ENCODE measurements at regions not wholly inside any gene's neighbourhood (a gene's known extent, or its start where the extent isn't known, plus 50 kb on each side); places are given as distances from the start of the nearest gene placed in this dataset.

GRCh38 chr1:185402930-185403329, 85.9 kb upstream of the IVNS1ABP start:
- H3K4me3 ChIP-seq (ENCODE audit: low read length) = no peak overlapping the region
- no peak overlapping the region for H3K4me2 ChIP-seq (ENCODE audit: low read length)
- TF ChIP-seq EZH2phosphoT487 (IDR thresholded peaks at IDR 0.05; ENCODE audit: borderline replicate concordance, low read length) = no peak
- TF ChIP-seq CTCF (IDR thresholded peaks at IDR 0.05; ENCODE audit: low read depth, low read length, poor library complexity, severe bottlenecking) = no peak
- H3K79me2 ChIP-seq (ENCODE audit: control insufficient read depth, low read length) = no peaks in the 10 kb centered on the region
- no peaks in the 10 kb centered on the region for H3K36me3 ChIP-seq (ENCODE audit: control insufficient read depth, low read length)
- H3K27ac ChIP-seq (ENCODE audit: low read depth, low read length) = no peak overlapping the region
- H3K4me1 ChIP-seq (ENCODE audit: control insufficient read depth, low read length) = no peaks in the 10 kb centered on the region
- H3F3A ChIP-seq (ENCODE audit: control insufficient read depth, insufficient read depth) = no peaks in the 10 kb centered on the region
- H3K9me2 ChIP-seq (replicated peaks; ENCODE audit: control insufficient read depth, low read length) = no peaks in the 10 kb centered on the region
- no peaks in the 10 kb centered on the region for H3K9me3 ChIP-seq (ENCODE audit: control insufficient read depth, insufficient read depth, low read length)
- no peaks in the 10 kb centered on the region for H4K20me1 ChIP-seq (ENCODE audit: control insufficient read depth, insufficient read depth, low read depth, low read length)
- no peaks in the 10 kb centered on the region for H3K27me3 ChIP-seq (ENCODE audit: control insufficient read depth, low read length)

- Histone ChIP-seq H4K20me1 (ENCODE audit: control insufficient read depth, insufficient read depth, low read depth, low read length) (no peaks in the 10 kb centered on the region), H3K27me3 (ENCODE audit: control insufficient read depth, low read length) (no peaks in the 10 kb centered on the region), H3K9me3 (ENCODE audit: control insufficient read depth, insufficient read depth, low read length) (no peaks in the 10 kb centered on the region), H3K4me2 (ENCODE audit: low read length) (no peak overlapping the region), H3F3A (ENCODE audit: control insufficient read depth, insufficient read depth) (no peaks in the 10 kb centered on the region), H3K79me2 (ENCODE audit: control insufficient read depth, low read length) (no peaks in the 10 kb centered on the region), H3K36me3 (ENCODE audit: control insufficient read depth, low read length) (no peaks in the 10 kb centered on the region), H3K4me3 (ENCODE audit: low read length) (no peak overlapping the region), H3K27ac (ENCODE audit: low read depth, low read length) (no peak overlapping the region), H3K9me2 (replicated peaks; ENCODE audit: control insufficient read depth, low read length) (no peaks in the 10 kb centered on the region), H3K4me1 (ENCODE audit: control insufficient read depth, low read length) (no peaks in the 10 kb centered on the region)
- TF ChIP-seq EZH2phosphoT487 (IDR thresholded peaks at IDR 0.05; ENCODE audit: borderline replicate concordance, low read length) = no peak
- no peak for TF ChIP-seq CTCF (IDR thresholded peaks at IDR 0.05; ENCODE audit: low read depth, low read length, poor library complexity, severe bottlenecking)
These were observed 84.0 kb upstream of the IVNS1ABP start for GRCh38 chr1:185401019-185401418.

- Histone ChIP-seq H3K36me3 (ENCODE audit: control insufficient read depth, low read length) (no peaks in the 10 kb centered on the region), H3K27ac (ENCODE audit: low read depth, low read length) (no peak overlapping the region), H3K4me3 (ENCODE audit: low read length) (no peak overlapping the region), H3K4me1 (ENCODE audit: control insufficient read depth, low read length) (no peaks in the 10 kb centered on the region), H3K79me2 (ENCODE audit: control insufficient read depth, low read length) (no peaks in the 10 kb centered on the region), H3K27me3 (ENCODE audit: control insufficient read depth, low read length) (no peaks in the 10 kb centered on the region), H3K9me2 (replicated peaks; ENCODE audit: control insufficient read depth, low read length) (no peaks in the 10 kb centered on the region), H3F3A (ENCODE audit: control insufficient read depth, insufficient read depth) (no peaks in the 10 kb centered on the region), H3K9me3 (ENCODE audit: control insufficient read depth, insufficient read depth, low read length) (no peaks in the 10 kb centered on the region), H3K4me2 (ENCODE audit: low read length) (no peak overlapping the region), H4K20me1 (ENCODE audit: control insufficient read depth, insufficient read depth, low read depth, low read length) (no peaks in the 10 kb centered on the region)
- no peak for TF ChIP-seq EZH2phosphoT487 (IDR thresholded peaks at IDR 0.05; ENCODE audit: borderline replicate concordance, low read length)
- no peak for TF ChIP-seq CTCF (IDR thresholded peaks at IDR 0.05; ENCODE audit: low read depth, low read length, poor library complexity, severe bottlenecking)
These were observed 83.0 kb upstream of the IVNS1ABP start for GRCh38 chr1:185400052-185400451.

GRCh38 chr1:185398599-185398998, 81.6 kb upstream of the IVNS1ABP start:
- no peaks in the 10 kb centered on the region for H3K79me2 ChIP-seq (ENCODE audit: control insufficient read depth, low read length)
- no peaks in the 10 kb centered on the region for H3K9me3 ChIP-seq (ENCODE audit: control insufficient read depth, insufficient read depth, low read length)
- H3K9me2 ChIP-seq (replicated peaks; ENCODE audit: control insufficient read depth, low read length) = no peaks in the 10 kb centered on the region
- no peaks in the 10 kb centered on the region for H4K20me1 ChIP-seq (ENCODE audit: control insufficient read depth, insufficient read depth, low read depth, low read length)
- no peaks in the 10 kb centered on the region for H3F3A ChIP-seq (ENCODE audit: control insufficient read depth, insufficient read depth)
- H3K27ac ChIP-seq (ENCODE audit: low read depth, low read length) = no peak overlapping the region
- H3K36me3 ChIP-seq (ENCODE audit: control insufficient read depth, low read length) = no peaks in the 10 kb centered on the region
- TF ChIP-seq CTCF (IDR thresholded peaks at IDR 0.05; ENCODE audit: low read depth, low read length, poor library complexity, severe bottlenecking) = no peak
- no peak for TF ChIP-seq EZH2phosphoT487 (IDR thresholded peaks at IDR 0.05; ENCODE audit: borderline replicate concordance, low read length)
- H3K4me2 ChIP-seq (ENCODE audit: low read length) = no peak overlapping the region
- H3K27me3 ChIP-seq (ENCODE audit: control insufficient read depth, low read length) = no peaks in the 10 kb centered on the region
- H3K4me1 ChIP-seq (ENCODE audit: control insufficient read depth, low read length) = no peaks in the 10 kb centered on the region
- no peak overlapping the region for H3K4me3 ChIP-seq (ENCODE audit: low read length)
